ENCODE measurements at regions not wholly inside any gene's neighbourhood (a gene's known extent, or its start where the extent isn't known, plus 50 kb on each side); places are given as distances from the start of the nearest gene placed in this dataset.

- no peak overlapping the region for H3K4me3 ChIP-seq (replicated peaks; ENCODE audit: insufficient read depth, low read length)
- no peak overlapping the region for H3K27ac ChIP-seq (replicated peaks)
- no peaks in the 10 kb centered on the region for H3K27me3 ChIP-seq (ENCODE audit: insufficient read depth, poor library complexity, severe bottlenecking)
- no peak for DNase-seq (ENCODE audit: low read depth in 1 of 2, low spot score in 1 of 2)
- no peak for TF ChIP-seq SPI1 (IDR thresholded peaks at IDR 0.05; ENCODE audit: borderline replicate concordance, low read depth)
- TF ChIP-seq, protein P1, sequence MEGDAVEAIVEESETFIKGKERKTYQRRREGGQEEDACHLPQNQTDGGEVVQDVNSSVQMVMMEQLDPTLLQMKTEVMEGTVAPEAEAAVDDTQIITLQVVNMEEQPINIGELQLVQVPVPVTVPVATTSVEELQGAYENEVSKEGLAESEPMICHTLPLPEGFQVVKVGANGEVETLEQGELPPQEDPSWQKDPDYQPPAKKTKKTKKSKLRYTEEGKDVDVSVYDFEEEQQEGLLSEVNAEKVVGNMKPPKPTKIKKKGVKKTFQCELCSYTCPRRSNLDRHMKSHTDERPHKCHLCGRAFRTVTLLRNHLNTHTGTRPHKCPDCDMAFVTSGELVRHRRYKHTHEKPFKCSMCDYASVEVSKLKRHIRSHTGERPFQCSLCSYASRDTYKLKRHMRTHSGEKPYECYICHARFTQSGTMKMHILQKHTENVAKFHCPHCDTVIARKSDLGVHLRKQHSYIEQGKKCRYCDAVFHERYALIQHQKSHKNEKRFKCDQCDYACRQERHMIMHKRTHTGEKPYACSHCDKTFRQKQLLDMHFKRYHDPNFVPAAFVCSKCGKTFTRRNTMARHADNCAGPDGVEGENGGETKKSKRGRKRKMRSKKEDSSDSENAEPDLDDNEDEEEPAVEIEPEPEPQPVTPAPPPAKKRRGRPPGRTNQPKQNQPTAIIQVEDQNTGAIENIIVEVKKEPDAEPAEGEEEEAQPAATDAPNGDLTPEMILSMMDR (IDR thresholded peaks at IDR 0.05; ENCODE audit: insufficient read depth, low read length), result no peak
- TF ChIP-seq GABPA (IDR thresholded peaks at IDR 0.05; ENCODE audit: low read depth), result no peak
- TF ChIP-seq REST (IDR thresholded peaks at IDR 0.05; ENCODE audit: insufficient replicate concordance, low read depth), result no peak
- TF ChIP-seq POLR2AphosphoS5 (IDR thresholded peaks at IDR 0.05; ENCODE audit: low read depth), result no peak
These were observed 337.6 kb upstream of the HSF2 start for GRCh38 chr6:122061855-122062254.

- no peak overlapping the region for H3K27ac ChIP-seq (replicated peaks)
- no peaks in the 10 kb centered on the region for H3K27me3 ChIP-seq (ENCODE audit: insufficient read depth, poor library complexity, severe bottlenecking)
- H3K4me3 ChIP-seq (replicated peaks; ENCODE audit: insufficient read depth, low read length), result no peak overlapping the region
- DNase-seq (ENCODE audit: low read depth in 1 of 2, low spot score in 1 of 2), result no peak
- no peak for TF ChIP-seq REST (IDR thresholded peaks at IDR 0.05; ENCODE audit: insufficient replicate concordance, low read depth)
- no peak for TF ChIP-seq GABPA (IDR thresholded peaks at IDR 0.05; ENCODE audit: low read depth)
- TF ChIP-seq, protein P1 (IDR thresholded peaks at IDR 0.05; ENCODE audit: insufficient read depth, low read length), result no peak
- no peak for TF ChIP-seq POLR2AphosphoS5 (IDR thresholded peaks at IDR 0.05; ENCODE audit: low read depth)
- no peak for TF ChIP-seq SPI1 (IDR thresholded peaks at IDR 0.05; ENCODE audit: borderline replicate concordance, low read depth)
These were observed 336.4 kb upstream of the HSF2 start for GRCh38 chr6:122063076-122063475.

- Histone ChIP-seq H3K4me3 (replicated peaks; ENCODE audit: insufficient read depth, low read length) (no peak overlapping the region), H3K27ac (replicated peaks) (no peak overlapping the region), H3K27me3 (ENCODE audit: insufficient read depth, poor library complexity, severe bottlenecking) (no peaks in the 10 kb centered on the region)
- DNase-seq (ENCODE audit: low read depth in 1 of 2, low spot score in 1 of 2), result no peak
- TF ChIP-seq, protein P1 (IDR thresholded peaks at IDR 0.05; ENCODE audit: insufficient read depth, low read length), result no peak
- TF ChIP-seq POLR2AphosphoS5 (IDR thresholded peaks at IDR 0.05; ENCODE audit: low read depth), result no peak
- no peak for TF ChIP-seq SPI1 (IDR thresholded peaks at IDR 0.05; ENCODE audit: borderline replicate concordance, low read depth)
- no peak for TF ChIP-seq REST (IDR thresholded peaks at IDR 0.05; ENCODE audit: insufficient replicate concordance, low read depth)
- TF ChIP-seq GABPA (IDR thresholded peaks at IDR 0.05; ENCODE audit: low read depth), result no peak
These were observed 335.7 kb upstream of the HSF2 start for GRCh38 chr6:122063761-122064160.
